ENCODE measurements at regions not wholly inside any gene's neighbourhood (a gene's known extent, or its start where the extent isn't known, plus 50 kb on each side); places are given as distances from the start of the nearest gene placed in this dataset.

DNA sequence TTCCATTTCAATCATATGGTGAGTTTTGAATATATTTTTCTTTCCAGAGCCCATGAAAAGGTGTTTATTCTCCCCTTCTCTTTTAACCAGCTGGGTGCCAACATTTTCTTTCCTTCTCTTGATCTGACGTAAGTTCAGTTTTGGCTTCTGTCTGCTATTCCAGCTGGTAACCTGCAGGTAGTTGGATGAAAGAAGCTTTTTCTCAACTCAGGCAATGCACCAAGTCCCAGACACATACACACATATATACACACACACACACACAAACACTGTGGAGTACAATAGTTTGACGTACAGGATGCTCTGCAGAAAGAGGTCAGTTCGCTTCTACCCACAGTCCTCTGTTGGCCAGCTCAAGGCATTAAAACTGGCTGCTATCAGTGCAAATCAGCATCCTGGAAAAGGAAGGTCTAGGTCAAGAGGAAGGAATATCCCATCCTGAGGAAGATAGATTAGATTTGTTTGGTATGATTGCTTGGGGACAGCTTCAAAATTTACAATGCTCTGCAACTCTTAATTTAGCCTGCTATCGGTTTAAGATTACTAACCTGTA lies 214.3 kb upstream of the SEMA6A start:
- FAIRE-seq (no peak), ATAC-seq (no peak)
- WGBS (ENCODE audit: insufficient coverage, insufficient replicate concordance, low lambda C conversion rate, missing lambda C conversion rate), result 22% methylated on average over 4 of the region's 4 CpGs

GRCh38 chr5:116787570-116787969 lies 212.9 kb upstream of the SEMA6A start:
- ChIA-PET POLR2A (no interaction called here), SMC1A (ENCODE audit: uncharacterized antibody, unreplicated experiment) (no interaction called here), CTCF (no interaction called here), RAD21 (ENCODE audit: unreplicated experiment) (no interaction called here)
- DNase-seq (ENCODE audit: low read depth, low spot score) (no peak), FAIRE-seq (no peak), ATAC-seq (no peak)
- Histone ChIP-seq H3K79me2 (ENCODE audit: control insufficient read depth, insufficient read depth, low read length) (no peaks in the 10 kb centered on the region), H3K27me3 (replicated peaks in 1 of 2; ENCODE audit: control insufficient read depth in 2 of 2, insufficient read depth in 2 of 2, low read length in 1 of 2) (no peaks in the 10 kb centered on the region), H3K4me2 (ENCODE audit: control insufficient read depth, insufficient read depth) (no peak overlapping the region), H4K20me1 (ENCODE audit: control insufficient read depth, insufficient read depth) (no peaks in the 10 kb centered on the region), H3K4me3 (no peak overlapping the region), H3K9me3 (replicated peaks; ENCODE audit: control insufficient read depth, insufficient read depth, low read length) (no peaks in the 10 kb centered on the region; the same call in 1 of the 3 replicates), H3K4me1 (ENCODE audit: control insufficient read depth, insufficient read depth, low read length) (no peaks in the 10 kb centered on the region), H3K36me3 (ENCODE audit: control insufficient read depth in 2 of 2, insufficient read depth in 2 of 2, low read length in 1 of 2) (no peaks in the 10 kb centered on the region), H2AFZ (ENCODE audit: control insufficient read depth, low read depth, low read length) (no peak overlapping the region), H3K9ac (ENCODE audit: control insufficient read depth, insufficient read depth, low read length) (no peak overlapping the region), H3K27ac (ENCODE audit: control insufficient read depth, insufficient read depth) (no peak overlapping the region)
- no TSS peak for BruUV-seq (replicated peaks)
- no peak for TF ChIP-seq BRCA1 (IDR thresholded peaks at IDR 0.05; ENCODE audit: low read depth, low read length)
- no peak for TF ChIP-seq RELA (IDR thresholded peaks at IDR 0.05; ENCODE audit: borderline replicate concordance, partially characterized antibody)
- intact Hi-C loops (cut with micrococcal nuclease; ENCODE audit: unreplicated experiment) (no loop called here), in situ Hi-C loops (cut with MboI) (no loop called here)
- WGBS (ENCODE audit: insufficient coverage, insufficient replicate concordance, low lambda C conversion rate, missing lambda C conversion rate), result 73% methylated on average over 2 of the region's 2 CpGs

More for the DNA sequence above, 214.3 kb upstream of the SEMA6A start:
- H2AFZ ChIP-seq (ENCODE audit: control insufficient read depth, low read depth, low read length), result no peak overlapping the region
- SMC1A ChIA-PET (ENCODE audit: uncharacterized antibody, unreplicated experiment), result interaction anchor here (0.9 to 1.0 kb wide), 2 partner anchors 15 to 92 kb away, joined by 3 read pairs; no protein-coding TSS in a partner anchor
- no peak overlapping the region for H3K9ac ChIP-seq (ENCODE audit: control insufficient read depth, insufficient read depth, low read length)
- no peak for DNase-seq (ENCODE audit: low read depth, low spot score)
- no peaks in the 10 kb centered on the region for H3K4me1 ChIP-seq (ENCODE audit: control insufficient read depth, insufficient read depth, low read length)
- no peak overlapping the region for H3K4me2 ChIP-seq (ENCODE audit: control insufficient read depth, insufficient read depth)
- no peak overlapping the region for H3K27ac ChIP-seq (ENCODE audit: control insufficient read depth, insufficient read depth)
- in situ Hi-C loops (cut with MboI) (no loop called here), intact Hi-C loops (cut with micrococcal nuclease; ENCODE audit: unreplicated experiment) (no loop called here)
- no peaks in the 10 kb centered on the region for H3K36me3 ChIP-seq (ENCODE audit: control insufficient read depth in 2 of 2, insufficient read depth in 2 of 2, low read length in 1 of 2)
- no peaks in the 10 kb centered on the region for H3K27me3 ChIP-seq (replicated peaks in 1 of 2; ENCODE audit: control insufficient read depth in 2 of 2, insufficient read depth in 2 of 2, low read length in 1 of 2)
- no peaks in the 10 kb centered on the region for H3K79me2 ChIP-seq (ENCODE audit: control insufficient read depth, insufficient read depth, low read length)
- CTCF ChIA-PET, result no interaction called here
- RAD21 ChIA-PET (ENCODE audit: unreplicated experiment), result no interaction called here
- POLR2A ChIA-PET, result no interaction called here
- no peaks in the 10 kb centered on the region for H4K20me1 ChIP-seq (ENCODE audit: control insufficient read depth, insufficient read depth)
- no peaks in the 10 kb centered on the region; the same call in 1 of the 3 replicates for H3K9me3 ChIP-seq (replicated peaks; ENCODE audit: control insufficient read depth, insufficient read depth, low read length)
- BruUV-seq (replicated peaks), result no TSS peak
- H3K4me3 ChIP-seq, result no peak overlapping the region
- TF ChIP-seq SUZ12 (IDR thresholded peaks at IDR 0.05; ENCODE audit: unreplicated experiment) (no peak), GATAD2B (conservative IDR thresholded peaks at IDR 0.05; ENCODE audit: low read depth) (no peak), NFYA (IDR thresholded peaks at IDR 0.05; ENCODE audit: borderline replicate concordance, low read depth, low read length) (no peak), IRF4 (IDR thresholded peaks at IDR 0.05; ENCODE audit: low read depth, low read length) (no peak)
- TF ChIP-seq, protein P1, sequence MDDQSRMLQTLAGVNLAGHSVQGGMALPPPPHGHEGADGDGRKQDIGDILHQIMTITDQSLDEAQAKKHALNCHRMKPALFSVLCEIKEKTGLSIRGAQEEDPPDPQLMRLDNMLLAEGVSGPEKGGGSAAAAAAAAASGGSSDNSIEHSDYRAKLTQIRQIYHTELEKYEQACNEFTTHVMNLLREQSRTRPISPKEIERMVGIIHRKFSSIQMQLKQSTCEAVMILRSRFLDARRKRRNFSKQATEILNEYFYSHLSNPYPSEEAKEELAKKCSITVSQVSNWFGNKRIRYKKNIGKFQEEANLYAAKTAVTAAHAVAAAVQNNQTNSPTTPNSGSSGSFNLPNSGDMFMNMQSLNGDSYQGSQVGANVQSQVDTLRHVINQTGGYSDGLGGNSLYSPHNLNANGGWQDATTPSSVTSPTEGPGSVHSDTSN (IDR thresholded peaks at IDR 0.05; ENCODE audit: insufficient replicate concordance, low read depth, low read length), result no peak

Data from GM12878 (cell line).